ENCODE measurements at regions not wholly inside any gene's neighbourhood (a gene's known extent, or its start where the extent isn't known, plus 50 kb on each side); places are given as distances from the start of the nearest gene placed in this dataset.
A peak's percentile ranks its signal among the peaks of the same experiment; 100 is the strongest.

DNA sequence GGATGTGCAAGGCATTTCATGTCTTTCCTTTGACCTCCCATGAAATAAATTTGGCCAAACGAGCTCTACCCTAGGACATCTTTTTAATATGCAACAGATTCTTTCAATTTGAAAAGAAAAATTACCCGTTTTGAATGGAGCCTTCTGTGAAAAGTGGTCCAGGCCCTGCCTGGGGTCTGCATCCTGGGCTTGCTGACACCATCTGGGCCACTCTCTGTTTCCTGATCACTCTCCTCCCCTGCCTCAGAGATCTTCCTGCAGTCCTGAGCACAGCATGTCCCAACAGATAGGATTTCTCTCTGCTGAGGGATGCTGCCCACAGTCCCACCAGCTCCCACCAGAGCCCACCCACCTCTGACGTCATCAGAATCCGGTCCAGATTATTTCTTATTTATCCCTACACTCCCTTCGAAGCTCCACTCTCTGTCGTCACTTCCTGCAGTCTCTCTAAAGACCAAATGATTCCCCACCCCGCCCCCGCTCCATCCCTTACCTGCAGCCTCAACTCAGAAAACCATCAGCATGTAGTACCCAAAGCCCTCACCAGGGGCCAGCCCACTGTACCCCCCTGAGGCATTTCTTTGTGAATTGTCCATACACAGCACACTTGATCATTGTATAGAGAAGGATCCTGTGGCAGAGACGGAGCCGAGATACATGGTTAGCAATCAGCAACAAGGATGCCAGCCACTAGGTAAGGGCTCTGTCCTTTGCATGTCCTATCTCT lies 192.1 kb upstream of the MGMT start:
- no peak for DNase-seq

DNA sequence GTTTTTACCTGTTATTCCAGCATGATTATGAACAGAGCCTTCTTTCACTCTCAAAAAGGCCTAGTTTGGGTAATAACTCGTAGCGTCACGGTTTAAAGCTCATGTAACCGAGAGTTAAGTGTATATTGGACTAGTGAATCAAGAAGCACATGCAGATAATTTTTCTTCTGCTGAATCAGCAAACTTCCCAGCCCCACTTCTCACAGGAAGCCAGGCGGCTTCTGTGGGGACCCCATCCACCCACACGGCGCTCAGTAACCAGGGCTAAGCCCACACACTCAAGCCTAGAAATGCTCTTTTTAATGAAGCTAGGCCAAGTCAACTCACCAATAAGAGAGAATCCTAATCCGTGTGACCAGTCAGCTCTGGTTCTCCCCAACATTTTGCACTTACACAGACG lies 191.2 kb upstream of the MGMT start:
- no peak for DNase-seq

DNA sequence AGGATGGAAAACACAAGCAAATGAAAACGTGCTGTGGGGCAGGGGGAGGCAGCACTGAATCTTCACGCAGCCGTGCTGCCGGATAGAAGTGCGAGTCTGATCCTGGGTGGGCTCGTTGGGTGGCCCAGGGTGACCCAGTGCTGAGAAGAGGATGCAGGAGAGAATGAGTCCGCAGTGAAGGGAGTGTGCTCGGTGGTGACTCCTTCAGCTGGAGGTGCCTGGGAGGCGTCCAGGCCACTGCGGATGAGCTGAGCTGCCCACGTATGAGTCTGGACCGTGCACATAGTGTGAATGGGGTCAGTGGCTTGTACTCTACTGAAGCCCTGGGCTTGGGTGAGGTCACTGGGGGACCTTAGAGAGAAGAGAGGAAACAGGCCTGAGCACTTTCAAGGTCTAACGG lies 190.0 kb upstream of the MGMT start:
- DNase-seq, result no peak

DNA sequence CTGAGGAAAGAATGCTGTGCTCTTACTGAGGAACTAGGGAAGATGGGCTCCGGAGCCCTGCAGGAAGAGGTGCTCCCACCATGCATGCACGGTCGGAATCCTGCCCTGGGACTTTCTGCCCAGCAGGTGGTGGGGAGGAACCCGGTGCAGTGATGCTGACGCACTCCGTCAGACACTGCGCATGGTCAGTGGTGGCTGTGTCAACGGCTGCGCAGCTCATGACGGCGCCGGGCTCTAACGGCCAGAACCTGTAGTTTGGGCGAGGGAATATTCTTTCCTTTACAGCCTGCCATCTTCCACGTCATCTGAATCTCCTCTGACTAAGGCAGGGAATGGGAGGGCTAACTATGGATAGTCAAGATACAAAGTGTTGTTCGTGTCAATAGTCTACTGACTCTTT lies 189.2 kb upstream of the MGMT start:
- no peak for DNase-seq

DNA sequence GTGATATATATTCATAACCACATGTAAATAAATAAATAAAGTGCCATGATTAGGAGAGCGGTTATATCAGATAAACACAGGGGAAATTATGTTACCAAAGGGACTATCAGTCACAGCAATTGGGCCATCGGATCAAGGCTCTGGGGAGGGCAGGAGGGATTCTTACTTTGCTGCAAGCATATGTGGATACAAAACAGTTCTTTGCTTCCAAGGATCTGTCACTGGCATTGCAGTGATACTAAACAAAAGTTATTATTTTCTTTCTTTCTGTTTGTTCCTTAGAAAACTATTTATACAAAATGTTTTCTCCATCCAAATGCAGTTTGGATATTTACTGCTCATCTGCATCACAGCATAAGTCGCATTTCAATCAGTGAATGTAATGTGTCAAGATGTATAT lies 188.4 kb upstream of the MGMT start:
- DNase-seq, result no peak

DNA sequence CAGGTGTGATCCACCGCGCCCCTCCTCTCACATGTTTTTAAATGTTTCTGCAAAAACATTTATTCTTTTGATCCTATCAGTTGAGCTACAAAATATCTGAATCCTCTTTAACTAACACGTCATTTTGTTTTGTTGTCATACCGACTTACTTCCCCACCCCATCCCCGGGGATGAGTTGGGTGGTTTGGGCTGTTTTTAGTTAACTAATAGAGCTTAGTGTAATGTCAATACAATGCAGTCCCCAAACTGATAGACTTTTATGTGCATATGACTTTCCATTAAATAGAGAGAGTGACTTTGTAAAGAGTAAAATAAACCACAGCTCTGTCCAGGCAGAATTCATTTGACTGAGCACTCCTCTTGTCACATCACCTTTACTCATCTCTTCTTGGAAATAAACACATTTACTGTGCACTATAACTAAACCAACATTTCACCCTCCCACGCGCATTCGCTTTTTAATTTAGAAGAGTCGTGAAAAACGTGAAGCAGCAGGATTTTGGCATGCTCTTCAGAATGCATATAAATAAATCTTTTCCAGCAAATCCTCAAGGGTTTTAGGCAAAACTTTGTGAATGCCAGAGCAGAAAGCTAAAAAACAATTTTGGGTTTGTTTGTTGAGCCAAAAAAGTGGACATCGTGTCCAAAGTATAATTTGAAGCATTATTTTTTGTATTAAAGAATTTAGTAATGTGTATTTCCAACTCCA lies 187.4 kb upstream of the MGMT start:
- no peak for DNase-seq

DNA sequence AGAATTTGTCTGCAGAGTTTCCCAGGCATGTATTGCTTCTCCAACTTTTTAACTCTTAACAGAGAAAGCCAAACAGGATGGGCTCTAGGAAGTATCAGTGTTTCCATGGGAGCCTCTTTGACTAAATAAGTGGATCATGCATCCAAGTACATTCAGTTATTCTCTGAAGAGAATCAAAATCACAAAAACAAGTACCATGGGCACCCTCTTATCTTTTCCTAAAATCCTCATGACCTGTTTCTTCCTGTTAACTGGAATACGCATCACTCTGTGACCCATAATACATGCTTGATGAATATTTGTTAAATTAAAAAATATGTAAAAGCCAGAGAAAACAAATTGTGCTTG lies 186.9 kb upstream of the MGMT start:
- no peak for DNase-seq

DNA sequence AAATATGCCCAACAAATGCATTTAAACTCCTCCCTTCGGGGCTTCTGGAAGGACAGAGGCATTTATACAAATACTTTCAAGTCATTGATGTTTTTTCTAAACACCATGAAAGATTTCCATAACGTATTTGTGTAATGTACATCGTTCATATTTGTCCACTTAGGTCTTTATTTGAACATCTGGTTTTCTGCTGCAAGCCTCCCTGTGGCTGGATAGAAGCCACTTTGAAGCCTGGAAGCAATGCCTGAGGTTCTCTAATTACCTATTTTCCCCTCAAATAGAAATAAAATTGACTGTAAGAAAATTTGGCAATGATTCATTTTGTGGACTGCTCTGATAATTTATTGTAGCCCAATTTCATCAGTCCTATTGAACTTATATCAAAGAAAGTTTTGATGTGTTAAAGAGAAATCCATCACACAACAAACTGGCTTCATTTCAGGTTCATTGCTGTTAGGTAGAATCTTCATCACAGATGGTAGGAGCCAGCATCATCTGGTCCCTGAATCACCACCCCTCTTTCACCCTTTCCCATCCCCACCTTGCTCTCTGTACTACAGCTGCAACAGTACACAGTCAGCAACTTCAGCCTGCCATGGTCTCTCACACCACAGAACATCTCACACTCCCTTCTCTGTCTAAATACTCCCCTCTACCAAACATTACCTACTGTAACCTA lies 186.0 kb upstream of the MGMT start:
- peak; percentile 46 for DNase-seq

DNA sequence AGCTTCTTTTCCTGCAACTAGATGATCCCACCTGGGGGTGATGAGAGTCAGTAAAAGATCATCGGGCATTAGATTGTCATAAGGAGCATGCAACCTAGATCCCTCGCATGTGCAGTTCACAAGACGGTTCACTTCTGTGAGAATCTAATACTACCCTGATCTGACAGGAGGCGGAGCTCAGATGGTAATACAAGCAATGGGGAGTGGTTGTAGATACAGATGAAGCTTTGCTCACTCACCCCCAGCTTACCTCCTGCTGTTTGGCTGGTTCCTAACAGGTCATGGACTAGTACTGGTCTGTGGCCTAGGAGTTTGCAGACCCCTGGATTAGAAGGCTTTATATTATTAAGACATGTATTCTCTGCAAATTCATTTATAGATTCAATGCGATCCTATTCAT lies 181.6 kb upstream of the MGMT start:
- no peak for DNase-seq

DNA sequence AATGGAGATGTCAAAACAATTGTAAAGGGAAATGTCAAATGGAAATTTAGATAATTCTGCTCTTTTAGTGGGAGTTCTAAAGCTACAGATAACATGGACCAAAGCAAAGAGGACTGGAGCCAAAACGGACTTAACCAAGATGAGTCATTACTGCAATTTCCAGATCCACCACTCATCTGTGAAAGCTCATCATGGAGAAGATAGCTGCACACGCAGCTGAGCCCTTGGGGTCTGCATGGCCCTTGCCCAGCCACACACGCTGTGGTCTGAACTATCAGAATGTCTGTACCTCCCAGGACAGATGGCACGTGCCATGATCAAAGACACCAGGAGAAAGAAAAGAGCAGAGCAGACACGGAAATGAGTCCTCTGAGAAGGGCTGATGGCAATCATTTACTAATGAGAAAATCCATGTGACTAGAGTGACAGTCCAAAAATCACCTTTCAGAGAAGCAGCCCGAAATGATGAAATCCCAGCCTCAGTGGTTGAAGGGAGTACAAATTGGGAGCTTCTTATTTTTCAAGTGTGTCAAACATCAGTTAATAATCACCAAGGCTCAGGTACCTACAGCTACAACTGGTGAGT lies 177.9 kb upstream of the MGMT start:
- peak; percentile 8 for DNase-seq

DNA sequence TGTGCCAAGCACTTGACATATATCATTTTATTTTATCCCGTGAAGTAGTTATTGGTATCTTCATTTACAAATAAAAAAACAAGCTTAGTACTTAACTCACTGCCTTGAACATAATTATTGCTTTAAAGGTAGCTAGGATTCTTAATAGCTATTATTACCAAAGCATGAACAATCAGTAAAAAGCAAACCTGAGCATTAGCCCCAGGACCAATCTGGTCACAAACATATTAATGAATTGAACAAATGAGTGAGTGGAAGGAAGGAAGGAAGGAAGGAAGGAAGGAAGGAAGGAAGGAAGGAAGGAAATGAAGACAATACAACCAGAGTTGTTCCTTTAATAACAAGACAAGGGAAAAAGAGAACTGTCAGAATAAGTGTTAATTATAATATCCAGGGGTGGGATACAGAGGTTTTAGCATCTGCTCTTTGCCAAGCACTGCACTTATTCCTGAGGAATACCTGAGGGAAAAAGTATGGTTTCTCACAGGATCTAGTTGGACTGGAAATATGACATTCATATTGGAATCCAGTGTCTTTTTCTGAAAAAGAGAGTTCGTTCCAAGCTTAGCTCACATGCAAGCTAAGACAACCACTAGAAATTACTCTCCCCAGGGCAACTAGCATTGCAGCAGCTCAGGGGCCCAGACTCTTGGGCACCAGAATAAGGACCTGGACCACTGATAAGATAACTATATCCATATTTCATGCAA lies 172.9 kb upstream of the MGMT start:
- no peak for DNase-seq

DNA sequence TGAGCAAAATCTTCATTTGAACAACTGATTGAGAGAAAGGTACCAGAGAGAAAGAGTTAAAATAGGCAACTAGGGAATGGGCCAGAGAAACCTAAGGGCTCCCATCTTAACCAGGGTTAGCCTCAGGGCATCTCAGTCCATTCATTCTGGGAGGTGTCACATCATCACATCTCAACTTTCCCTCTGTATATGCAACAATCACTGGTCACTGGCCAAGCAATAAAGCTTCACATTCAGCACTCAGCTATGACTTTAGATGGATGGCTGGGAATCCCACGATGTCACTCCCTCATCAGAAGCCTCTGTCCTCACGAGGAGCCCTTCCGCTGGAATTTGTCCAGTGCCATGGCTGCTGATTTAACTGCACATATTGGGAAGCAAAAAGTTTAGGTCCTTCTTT lies 172.1 kb upstream of the MGMT start:
- DNase-seq, result no peak

DNA sequence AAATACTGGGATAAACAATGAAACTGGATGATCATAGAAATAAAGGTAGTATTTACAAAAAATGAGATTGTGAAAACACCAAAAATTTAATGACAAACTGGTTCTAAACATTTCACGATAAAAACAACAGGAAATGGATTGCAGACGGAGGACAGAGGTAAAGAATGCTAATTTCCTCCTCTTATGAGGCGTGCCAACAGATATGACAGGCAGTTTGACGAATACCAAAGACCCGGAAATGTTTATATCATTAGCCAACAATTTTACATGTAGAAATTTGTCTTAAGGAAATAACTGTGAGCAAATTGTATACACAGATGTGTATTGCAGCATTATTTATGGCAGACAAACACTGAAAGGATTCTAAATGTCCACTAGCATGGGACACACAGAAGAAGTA lies 162.0 kb upstream of the MGMT start:
- DNase-seq, result no peak

DNA sequence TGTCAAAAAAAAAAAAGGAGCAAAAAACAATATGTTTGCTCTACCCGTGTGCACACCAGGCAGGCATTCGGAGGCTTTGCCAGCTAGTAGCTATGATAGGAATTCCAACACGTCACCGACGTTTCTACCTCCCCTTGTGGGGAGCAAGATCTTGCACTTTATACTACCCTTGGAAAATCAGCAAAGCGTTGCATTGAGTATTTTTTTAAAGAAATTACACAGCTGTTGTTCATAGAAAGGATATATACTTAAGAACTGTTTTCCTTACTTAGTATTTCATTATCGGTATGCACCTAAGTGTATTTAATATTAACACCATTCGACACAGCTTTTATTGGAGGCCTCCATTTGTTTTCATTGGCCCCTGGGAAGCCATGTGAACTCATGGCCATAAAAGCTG lies 159.9 kb upstream of the MGMT start:
- no peak for DNase-seq

DNA sequence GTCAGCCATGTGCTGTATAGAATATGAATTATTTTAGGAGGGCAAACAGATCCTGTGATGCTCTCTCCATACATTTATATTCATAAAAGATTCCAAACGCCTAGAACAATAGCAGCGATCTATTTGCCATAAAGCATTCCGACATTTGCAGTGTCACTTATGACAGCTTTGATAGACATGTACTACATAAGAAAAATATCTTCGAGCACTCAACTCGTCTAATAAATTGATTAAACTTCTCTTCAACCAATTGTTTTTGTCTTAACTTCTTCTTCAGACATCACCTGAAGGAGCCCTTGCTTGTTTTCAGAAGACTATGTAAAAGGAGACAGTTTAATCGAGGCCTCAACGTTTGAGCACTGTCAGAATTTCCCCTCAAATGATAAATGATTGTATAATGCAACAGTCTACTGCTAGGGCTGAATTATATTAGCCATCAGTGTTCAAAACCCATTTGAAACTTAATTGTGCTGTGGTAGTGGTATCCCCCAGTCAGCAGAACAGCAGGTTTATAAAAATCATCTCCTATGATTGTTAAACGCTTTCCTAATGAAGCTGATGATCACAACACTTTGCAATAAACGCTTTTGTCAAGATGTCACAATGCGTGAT lies 158.0 kb upstream of the MGMT start:
- DNase-seq, result no peak

DNA sequence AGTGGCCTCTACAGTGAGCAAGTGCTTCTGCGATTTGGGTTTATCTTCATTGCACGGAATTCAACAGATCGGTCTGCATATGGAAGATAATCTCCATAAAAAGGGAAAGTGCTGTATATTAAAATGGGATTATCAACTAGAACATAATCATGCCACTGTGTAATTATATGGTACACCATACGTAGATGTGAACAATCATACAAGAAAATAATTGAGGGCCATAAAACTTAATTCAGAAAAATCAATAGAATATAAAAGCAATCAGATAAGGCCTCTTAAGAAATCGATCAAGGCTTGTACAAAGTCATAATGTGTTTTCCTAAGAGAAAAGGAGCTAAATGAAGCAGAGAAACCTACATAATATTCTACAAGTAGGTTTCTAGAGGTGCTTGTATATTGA lies 157.5 kb upstream of the MGMT start:
- DNase-seq, result no peak

DNA sequence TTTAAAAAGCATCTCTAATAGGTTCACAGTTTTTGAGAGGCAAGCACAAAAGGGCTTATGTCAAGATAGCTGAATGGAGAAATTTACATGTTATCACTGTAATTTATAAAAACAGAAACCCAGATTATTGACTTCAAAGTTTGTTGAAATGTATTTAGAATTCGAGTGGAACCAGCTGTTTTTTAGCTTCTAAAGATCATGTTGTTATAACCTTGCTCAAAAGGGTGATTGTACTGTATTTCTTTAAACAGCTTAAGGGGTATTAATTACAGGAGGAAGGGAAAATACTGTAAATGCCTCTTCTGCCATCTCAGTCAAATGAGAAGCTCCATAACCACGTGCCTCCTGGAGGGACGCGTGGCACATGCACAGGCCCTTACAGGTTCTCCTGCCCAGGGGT lies 156.2 kb upstream of the MGMT start:
- DNase-seq, result no peak

DNA sequence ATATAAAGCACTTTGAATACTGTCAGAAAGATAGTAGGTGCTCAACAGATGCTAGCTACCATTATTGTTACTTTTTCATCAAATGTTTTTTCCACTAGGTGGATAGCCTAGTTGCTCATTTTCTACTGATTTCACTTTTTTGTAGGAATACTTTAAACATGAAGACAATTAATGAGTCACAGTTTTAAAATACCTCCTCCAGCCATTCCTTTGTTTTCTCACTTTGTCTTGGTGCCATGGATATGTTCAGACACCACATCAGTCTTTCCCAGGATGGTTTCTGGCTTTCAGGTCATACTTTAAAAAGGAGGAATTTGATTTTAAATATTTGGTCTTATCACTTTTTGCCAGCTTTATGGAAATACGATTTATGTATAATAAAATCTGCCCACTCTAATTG lies 147.1 kb upstream of the MGMT start:
- DNase-seq, result no peak

DNA sequence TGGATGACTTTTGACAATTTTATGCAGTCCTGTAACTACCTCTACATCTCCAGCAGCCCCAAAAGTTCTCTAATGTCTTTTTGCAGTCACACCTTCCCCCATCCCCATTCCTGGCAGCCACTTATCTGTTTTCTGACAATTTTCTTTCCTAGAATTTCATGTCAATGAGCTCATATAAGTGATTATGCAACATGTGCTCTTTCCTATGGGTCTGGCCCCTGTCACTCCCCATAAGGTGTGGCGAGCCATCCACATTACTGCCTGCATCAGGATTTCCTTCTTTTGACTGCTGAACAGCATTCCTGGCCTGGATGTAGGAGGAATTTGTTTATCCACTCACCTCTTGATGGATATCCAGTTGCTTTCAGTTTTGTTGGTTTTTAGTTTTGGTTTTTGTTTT lies 146.7 kb upstream of the MGMT start:
- no peak for DNase-seq

DNA sequence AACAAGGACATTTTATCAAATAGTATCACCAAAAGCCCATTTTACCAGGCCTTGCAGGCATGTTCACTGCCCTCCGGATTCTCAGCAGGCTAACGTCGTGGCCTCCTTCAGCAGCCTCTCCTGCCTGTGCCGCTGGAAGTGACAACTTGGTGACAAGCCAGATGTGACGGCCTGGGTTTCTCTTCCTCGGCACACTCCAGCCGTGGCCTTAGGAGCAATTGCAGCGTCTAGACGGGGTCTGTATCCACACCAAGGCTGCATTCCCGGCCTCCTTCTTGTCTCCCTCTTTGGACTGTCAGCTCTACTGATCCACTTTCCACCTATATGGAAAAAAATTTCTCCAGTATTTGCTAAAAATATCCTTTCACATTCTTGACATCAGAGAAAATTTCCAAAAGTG lies 145.3 kb upstream of the MGMT start:
- no peak for DNase-seq

DNA sequence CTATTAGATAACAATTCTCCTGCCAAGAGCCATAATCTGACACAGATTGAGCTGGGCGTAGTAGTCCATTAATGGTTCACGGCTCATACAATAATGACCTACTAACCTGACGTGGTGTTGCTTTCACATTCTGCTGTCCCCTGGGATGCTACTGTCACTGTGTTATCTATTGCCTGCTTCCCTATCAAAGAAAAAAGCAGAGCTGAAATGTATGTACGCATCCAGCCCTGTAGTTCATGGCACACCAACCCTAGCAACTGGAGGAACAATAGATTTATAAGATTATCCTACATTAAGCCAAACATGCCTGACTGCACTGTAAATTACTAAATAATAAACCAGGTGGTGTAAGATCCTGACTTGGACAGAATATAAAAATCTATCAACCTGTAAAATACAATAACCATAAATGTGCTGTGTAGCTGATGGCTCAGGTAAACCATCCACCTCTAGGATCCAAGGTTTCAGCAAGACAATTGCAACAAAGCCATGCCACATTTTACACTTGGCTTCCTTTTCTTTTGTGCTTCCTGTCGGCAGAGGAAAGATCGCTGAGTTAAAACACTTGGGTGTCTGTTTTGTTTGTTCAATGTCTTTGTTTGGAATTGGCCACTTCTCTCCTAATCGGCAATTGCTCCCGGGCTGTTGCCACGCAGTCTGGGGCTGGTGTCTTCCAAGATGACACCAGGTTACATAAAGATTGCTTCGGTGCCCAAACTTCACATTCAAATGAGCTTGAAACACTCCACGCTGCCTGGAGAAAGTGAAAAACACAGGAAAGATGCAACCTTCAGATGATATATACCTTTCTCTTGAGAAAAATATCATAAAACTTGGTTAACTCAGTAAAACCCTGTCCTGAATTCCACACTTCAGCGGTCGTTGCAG lies 143.9 kb upstream of the MGMT start:
- no peak for DNase-seq

DNA sequence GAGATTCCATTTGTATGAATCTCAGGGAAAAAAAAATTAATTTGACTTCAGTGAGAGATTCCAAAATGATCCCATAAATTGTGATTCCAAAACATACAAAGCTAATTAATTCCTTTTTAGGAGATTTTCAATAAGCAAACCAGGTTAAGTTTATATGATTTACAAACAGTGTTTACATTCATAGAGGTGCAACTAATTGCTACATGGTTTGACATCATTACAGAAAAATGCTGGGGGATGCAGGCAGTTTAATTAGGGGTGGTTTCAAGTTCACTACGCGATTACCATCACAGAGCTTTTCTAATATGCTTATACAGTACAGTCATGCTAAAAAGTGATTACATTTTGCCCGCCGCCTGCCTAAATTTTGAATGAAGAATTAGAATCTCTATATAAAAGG lies 143.2 kb upstream of the MGMT start:
- DNase-seq, result no peak
